ENCODE measurements at regions not wholly inside any gene's neighbourhood (a gene's known extent, or its start where the extent isn't known, plus 50 kb on each side); places are given as distances from the start of the nearest gene placed in this dataset.

DNA sequence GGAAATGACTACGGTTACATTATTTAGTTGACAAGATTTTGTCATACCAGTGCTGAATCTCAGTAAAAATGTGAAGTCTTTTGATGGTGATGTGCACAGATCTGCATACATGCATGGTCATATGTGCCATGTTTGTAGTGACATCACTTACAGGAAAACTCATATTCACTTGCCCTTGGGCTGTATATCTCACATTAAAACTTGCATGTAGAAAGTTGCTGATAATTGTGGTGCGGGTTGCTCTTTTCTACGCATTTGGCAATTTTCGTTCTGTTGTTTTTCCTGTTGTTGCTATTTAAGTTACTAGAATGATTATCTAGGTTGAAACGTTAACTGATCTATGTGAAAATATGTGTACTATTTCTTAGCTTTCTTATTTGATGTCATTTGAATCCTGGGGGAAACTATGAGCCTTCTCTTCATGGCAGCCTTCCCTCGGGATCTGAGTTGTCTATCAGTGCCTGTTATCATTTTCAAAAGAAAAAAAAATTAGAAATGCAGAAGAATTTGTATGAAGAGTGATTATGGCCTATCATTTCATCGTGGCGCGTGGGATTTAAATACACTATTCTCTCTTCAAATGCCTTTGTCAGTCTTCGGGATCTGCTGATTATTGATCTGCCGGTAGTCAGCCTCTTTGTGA is 296.6 kb downstream of the TMX3 start:
- TF ChIP-seq SIN3A (IDR thresholded peaks at IDR 0.05; ENCODE audit: borderline replicate concordance, insufficient read depth, low read length) (no peak), POLR2AphosphoS5 (IDR thresholded peaks at IDR 0.05; ENCODE audit: low read depth, low read length) (no peak), TAF1 (IDR thresholded peaks at IDR 0.05; ENCODE audit: borderline replicate concordance, insufficient read depth, low read length) (no peak)
